ENCODE measurements at regions not wholly inside any gene's neighbourhood (a gene's known extent, or its start where the extent isn't known, plus 50 kb on each side); places are given as distances from the start of the nearest gene placed in this dataset.

- TF ChIP-seq CTCF (IDR thresholded peaks at IDR 0.05), result no peak
- TF ChIP-seq EZH2 (IDR thresholded peaks at IDR 0.05; ENCODE audit: borderline replicate concordance, insufficient read depth, low read depth, low read length, poor library complexity, severe bottlenecking), result no peak
- CTCF ChIA-PET, result no interaction called here
- Mint-ChIP-seq H3K4me3 (no peak overlapping the region), H3K27ac (no peak overlapping the region), H3K4me1 (no peaks in the 10 kb centered on the region), H3K9me3 (ENCODE audit: insufficient read depth) (no peaks in the 10 kb centered on the region), H3K27me3 (no peaks in the 10 kb centered on the region)
- H3K9me3 ChIP-seq (ENCODE audit: control extremely low read depth in 1 of 3, control insufficient read depth in 2 of 3, insufficient read depth in 1 of 3, low read length in 2 of 3), result no peaks in the 10 kb centered on the region
- H3K4me2 ChIP-seq (replicated peaks; ENCODE audit: low read depth, low read length, poor library complexity, severe bottlenecking), result no peak overlapping the region
- POLR2A ChIA-PET, result no interaction called here
- H2AFZ ChIP-seq (ENCODE audit: insufficient read depth, low read depth, low read length, poor library complexity, severe bottlenecking), result no peak overlapping the region
- H4K20me1 ChIP-seq (ENCODE audit: control insufficient read depth, insufficient read depth, low read length, poor library complexity, severe bottlenecking), result no peaks in the 10 kb centered on the region
- no peaks in the 10 kb centered on the region for H3K4me1 ChIP-seq (ENCODE audit: control insufficient read depth in 2 of 2, insufficient read depth in 2 of 2, low read length in 2 of 2)
- ATAC-seq (ENCODE audit: low read depth) (no peak), DNase-seq (no peak)
- no peak overlapping the region for H3K9ac ChIP-seq (ENCODE audit: low read length)
- no peak overlapping the region for H3K4me3 ChIP-seq (ENCODE audit: control extremely low read depth in 1 of 5, extremely low read depth in 1 of 5, insufficient read depth in 1 of 5, low read depth in 2 of 5, low read length in 4 of 5)
- no peaks in the 10 kb centered on the region for H3K36me3 ChIP-seq (replicated peaks in 1 of 2; ENCODE audit: control extremely low read depth in 1 of 2, control insufficient read depth in 1 of 2, extremely low read depth in 1 of 2, insufficient read depth in 2 of 2, low read length in 1 of 2)
- H3K79me2 ChIP-seq (ENCODE audit: control insufficient read depth, insufficient read depth, low read length), result no peaks in the 10 kb centered on the region
- intact Hi-C loops (cut with micrococcal nuclease), result no loop called here
- no peak overlapping the region for H3K27ac ChIP-seq (ENCODE audit: low read length in 2 of 2)
- no peaks in the 10 kb centered on the region for H3K27me3 ChIP-seq (replicated peaks in 1 of 4; ENCODE audit: control extremely low read depth in 1 of 4, control insufficient read depth in 3 of 4, insufficient read depth in 4 of 4, low read length in 3 of 4)
- WGBS (ENCODE audit: insufficient coverage), result no CpG with 5 or more reads among the region's 1 CpG
These were observed 1030.1 kb upstream of the GRIA3 start for GRCh38 chrX:122154019-122154418.

GRCh38 chrX:122168241-122168640, 1015.8 kb upstream of the GRIA3 start:
- no peaks in the 10 kb centered on the region for H4K20me1 ChIP-seq (ENCODE audit: control insufficient read depth, insufficient read depth, low read length, poor library complexity, severe bottlenecking)
- no peak overlapping the region for H3K4me3 ChIP-seq (ENCODE audit: control extremely low read depth in 1 of 5, extremely low read depth in 1 of 5, insufficient read depth in 1 of 5, low read depth in 2 of 5, low read length in 4 of 5)
- H3K27me3 ChIP-seq (replicated peaks in 1 of 4; ENCODE audit: control extremely low read depth in 1 of 4, control insufficient read depth in 3 of 4, insufficient read depth in 4 of 4, low read length in 3 of 4), result no peaks in the 10 kb centered on the region
- H3K4me2 ChIP-seq (replicated peaks; ENCODE audit: low read depth, low read length, poor library complexity, severe bottlenecking), result no peak overlapping the region
- ChIA-PET CTCF (no interaction called here), POLR2A (no interaction called here)
- no peak overlapping the region for H2AFZ ChIP-seq (ENCODE audit: insufficient read depth, low read depth, low read length, poor library complexity, severe bottlenecking)
- no peak for DNase-seq
- H3K36me3 ChIP-seq (replicated peaks in 1 of 2; ENCODE audit: control extremely low read depth in 1 of 2, control insufficient read depth in 1 of 2, extremely low read depth in 1 of 2, insufficient read depth in 2 of 2, low read length in 1 of 2), result no peaks in the 10 kb centered on the region
- H3K79me2 ChIP-seq (ENCODE audit: control insufficient read depth, insufficient read depth, low read length), result no peaks in the 10 kb centered on the region
- ATAC-seq (ENCODE audit: low read depth), result no peak
- H3K27ac ChIP-seq (ENCODE audit: low read length in 2 of 2), result no peak overlapping the region
- H3K4me1 ChIP-seq (ENCODE audit: control insufficient read depth in 2 of 2, insufficient read depth in 2 of 2, low read length in 2 of 2), result no peaks in the 10 kb centered on the region
- no CpG with 5 or more reads among the region's 2 CpGs for WGBS (ENCODE audit: insufficient coverage)
- Mint-ChIP-seq H3K27ac (no peak overlapping the region), H3K4me3 (no peak overlapping the region), H3K9me3 (ENCODE audit: insufficient read depth) (no peaks in the 10 kb centered on the region), H3K4me1 (no peaks in the 10 kb centered on the region), H3K27me3 (no peaks in the 10 kb centered on the region)
- no peaks in the 10 kb centered on the region for H3K9me3 ChIP-seq (ENCODE audit: control extremely low read depth in 1 of 3, control insufficient read depth in 2 of 3, insufficient read depth in 1 of 3, low read length in 2 of 3)
- intact Hi-C loops (cut with micrococcal nuclease), result no loop called here
- TF ChIP-seq CTCF (IDR thresholded peaks at IDR 0.05) (no peak), EZH2 (IDR thresholded peaks at IDR 0.05; ENCODE audit: borderline replicate concordance, insufficient read depth, low read depth, low read length, poor library complexity, severe bottlenecking) (no peak)
- no peak overlapping the region for H3K9ac ChIP-seq (ENCODE audit: low read length)

Measured in B cell (primary cell).